Endothelial cell of umbilical vein (primary cell): ENCODE measurements at regions not wholly inside any gene's neighbourhood (a gene's known extent, or its start where the extent isn't known, plus 50 kb on each side); places are given as distances from the start of the nearest gene placed in this dataset.

Experiments
- EZH2 ChIP-seq: IDR thresholded peaks from 2 replicates; pipeline ENCODE4 v1.6.1; 2012; ENCODE audit warnings: borderline replicate concordance, low read depth, mild to moderate bottlenecking, moderate library complexity, low read length, inconsistent platforms; ENCODE audit not compliant: severe bottlenecking
- GATA2 ChIP-seq: IDR thresholded peaks from 2 replicates; pipeline ENCODE4 v1.7.0; 2011; ENCODE audit warnings: low read depth, mild to moderate bottlenecking, moderate library complexity, mixed read lengths, low read length; ENCODE audit not compliant: insufficient read length, insufficient read depth
- MYC ChIP-seq: IDR thresholded peaks from one replicate; pipeline ENCODE4 v1.6.1; 2011; ENCODE audit warnings: mild to moderate bottlenecking, low read depth, low read length
- POLR2A ChIP-seq: IDR thresholded peaks from 2 replicates; pipeline ENCODE4 v1.6.1; 2012; ENCODE audit warnings: low read depth, mild to moderate bottlenecking, control low read depth, low read length
- POLR2AphosphoS5 ChIP-seq: IDR thresholded peaks from 2 replicates; pipeline ENCODE4 v1.6.1; 2012; ENCODE audit warnings: low read depth, mild to moderate bottlenecking, control low read depth, low read length, moderate library complexity; ENCODE audit not compliant: insufficient read depth
- TF ChIP-seq, protein P1 (sequence below), 2 donors: IDR thresholded peaks; 1 replicate in 1 of 2; 2 replicates in 1 of 2; pipeline ENCODE4 v1.5.1; 2011; ENCODE audit warnings: low read length in 2 of 2, mild to moderate bottlenecking in 2 of 2, moderate library complexity in 2 of 2, control low read depth in 1 of 2, inconsistent platforms in 1 of 2, low read depth in 1 of 2; ENCODE audit not compliant: insufficient read depth in 1 of 2; ENCODE audit errors: extremely low read depth in 1 of 2
- TF ChIP-seq, protein P2 (sequence below): IDR thresholded peaks from 2 replicates; pipeline ENCODE4 v1.6.1; 2011; ENCODE audit not compliant: insufficient read depth, insufficient read length

DNA sequence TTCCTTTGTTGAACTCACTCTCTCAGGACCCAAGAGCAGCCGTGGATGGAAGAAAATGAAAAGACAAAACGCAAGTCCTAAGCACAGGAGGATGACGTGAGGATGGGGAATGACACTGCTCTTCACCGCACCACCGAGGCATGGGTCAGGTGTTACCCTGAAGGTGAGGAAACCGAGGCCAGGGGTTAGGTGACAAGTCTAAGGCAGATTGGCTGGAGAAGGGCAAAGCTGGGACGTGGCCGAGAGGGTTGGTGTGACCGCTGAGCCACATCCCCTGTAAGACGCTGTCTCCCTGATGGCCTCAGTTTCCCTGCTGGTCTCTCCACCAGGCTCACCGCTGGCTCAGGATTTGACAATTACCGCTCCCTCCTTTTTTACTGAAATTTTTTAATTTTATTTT is 284.4 kb downstream of the CTTN start:
- no peak for TF ChIP-seq POLR2AphosphoS5
- TF ChIP-seq, protein P1, sequence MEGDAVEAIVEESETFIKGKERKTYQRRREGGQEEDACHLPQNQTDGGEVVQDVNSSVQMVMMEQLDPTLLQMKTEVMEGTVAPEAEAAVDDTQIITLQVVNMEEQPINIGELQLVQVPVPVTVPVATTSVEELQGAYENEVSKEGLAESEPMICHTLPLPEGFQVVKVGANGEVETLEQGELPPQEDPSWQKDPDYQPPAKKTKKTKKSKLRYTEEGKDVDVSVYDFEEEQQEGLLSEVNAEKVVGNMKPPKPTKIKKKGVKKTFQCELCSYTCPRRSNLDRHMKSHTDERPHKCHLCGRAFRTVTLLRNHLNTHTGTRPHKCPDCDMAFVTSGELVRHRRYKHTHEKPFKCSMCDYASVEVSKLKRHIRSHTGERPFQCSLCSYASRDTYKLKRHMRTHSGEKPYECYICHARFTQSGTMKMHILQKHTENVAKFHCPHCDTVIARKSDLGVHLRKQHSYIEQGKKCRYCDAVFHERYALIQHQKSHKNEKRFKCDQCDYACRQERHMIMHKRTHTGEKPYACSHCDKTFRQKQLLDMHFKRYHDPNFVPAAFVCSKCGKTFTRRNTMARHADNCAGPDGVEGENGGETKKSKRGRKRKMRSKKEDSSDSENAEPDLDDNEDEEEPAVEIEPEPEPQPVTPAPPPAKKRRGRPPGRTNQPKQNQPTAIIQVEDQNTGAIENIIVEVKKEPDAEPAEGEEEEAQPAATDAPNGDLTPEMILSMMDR (IDR thresholded peaks at IDR 0.05; ENCODE audit: extremely low read depth in 1 of 2, insufficient read depth in 1 of 2, low read depth in 1 of 2, low read length in 2 of 2), result no peak
- no peak for TF ChIP-seq EZH2
- no peak for TF ChIP-seq POLR2A
- TF ChIP-seq, protein P2, sequence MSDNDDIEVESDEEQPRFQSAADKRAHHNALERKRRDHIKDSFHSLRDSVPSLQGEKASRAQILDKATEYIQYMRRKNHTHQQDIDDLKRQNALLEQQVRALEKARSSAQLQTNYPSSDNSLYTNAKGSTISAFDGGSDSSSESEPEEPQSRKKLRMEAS, result no peak
- TF ChIP-seq MYC, result no peak
- no peak for TF ChIP-seq GATA2
